K562 (cell line): ENCODE measurements at regions not wholly inside any gene's neighbourhood (a gene's known extent, or its start where the extent isn't known, plus 50 kb on each side); places are given as distances from the start of the nearest gene placed in this dataset.

Source experiments
- ATAC-seq: fragments of 200-7000 bp; cut with Tn5 transposase; 3 replicates; pipeline ENCODE4 v1.9.1; 2020; ENCODE audit warnings: moderate library complexity
- BruUV-seq: library from RNA; stranded (reverse); fragments of 400-500 nt; replicated peaks from 2 replicates; lab custom pipeline; 2021; lab: Mats Ljungman, UMichigan
- CTCF ChIA-PET: fragments of 300-600 bp; formaldehyde crosslinking; extraction: SDS; loops from one replicate; lab custom pipeline; 2021; ENCODE audit warnings: low intra/inter-chr PET ratio; lab: Yijun Ruan, JAX
- POLR2A ChIA-PET: fragments of 300-600, 350-650 bp; sonication (Branson Sonifier 250); formaldehyde crosslinking; extraction: SDS; loops from one replicate; lab custom pipeline; 2021; ENCODE audit warnings: antibody characterized with exemption, inconsistent platforms; lab: Yijun Ruan, JAX
- DNase-seq, 4 experiments: peaks; one replicate each; pipeline versions ENCODE4 v3.0.0 to v3.0.0-alpha.2; 2011 to 2018; ENCODE audit warnings: low spot score in 3 of 4, mixed read lengths in 3 of 4; ENCODE audit errors: extremely low read depth in 1 of 4
- FAIRE-seq: peaks from 2 replicates; lab custom pipeline; 2011; peaks lifted over from hg19 to GRCh38; lab: Jason Lieb, UNC
- H2AFZ ChIP-seq: 2 replicates; pipeline ENCODE4 v1.6.0; 2011; ENCODE audit warnings: low read depth, low read length, control low read depth, inconsistent platforms
- H3K27ac ChIP-seq: fragments of 200-600 bp; 3 replicates; pipeline ENCODE4 v1.8.0; 2011; ENCODE audit warnings: low read depth, mild to moderate bottlenecking, control low read depth, inconsistent platforms, low read length, moderate library complexity, mixed read lengths; ENCODE audit errors: extremely low read depth
- H3K27me3 ChIP-seq, 2 experiments: fragments of 300-600 bp in 1 of 2; 2 replicates in 1 of 2; 3 replicates in 1 of 2; pipeline versions ENCODE4 v1.6.0 to v1.8.0; 2011; ENCODE audit warnings: inconsistent platforms in 2 of 2, low read length in 2 of 2, mild to moderate bottlenecking in 1 of 2, mixed read lengths in 1 of 2, moderate library complexity in 1 of 2; ENCODE audit not compliant: control insufficient read depth in 2 of 2, insufficient read depth in 2 of 2
- H3K36me3 ChIP-seq: fragments of 300-600 bp; 3 replicates; pipeline ENCODE4 v1.8.0; 2011; ENCODE audit warnings: mild to moderate bottlenecking, low read length, inconsistent platforms; ENCODE audit not compliant: control insufficient read depth, insufficient read depth
- H3K4me1 ChIP-seq, 2 experiments: fragments of 200-600 bp in 1 of 2; replicated peaks in 1 of 2; 2 replicates in 1 of 2; 3 replicates in 1 of 2; pipeline versions ENCODE4 v1.5.1 to v1.8.0; 2011; ENCODE audit warnings: inconsistent platforms in 2 of 2, low read length in 2 of 2, mild to moderate bottlenecking in 1 of 2, mixed read lengths in 1 of 2, moderate library complexity in 1 of 2; ENCODE audit not compliant: control insufficient read depth in 2 of 2, insufficient read depth in 2 of 2
- H3K4me2 ChIP-seq: 2 replicates; pipeline ENCODE4 v1.6.1; 2011; ENCODE audit warnings: low read length, control low read depth, inconsistent platforms, mixed read lengths; ENCODE audit not compliant: insufficient read depth
- H3K4me3 ChIP-seq: fragments of 200-600 bp; sonication (generic), shearing (Covaris generic); 2 replicates; pipeline ENCODE4 v1.5.1; 2016; ENCODE audit warnings: control low read depth, inconsistent platforms
- H3K79me2 ChIP-seq: fragments of 200-600 bp; 3 replicates; pipeline ENCODE4 v1.8.0; 2011; ENCODE audit warnings: low read length, inconsistent platforms; ENCODE audit not compliant: control insufficient read depth, insufficient read depth
- H3K9ac ChIP-seq, 2 experiments: 2 replicates each; pipeline versions ENCODE4 v1.6.0 to v1.6.1; 2011; ENCODE audit warnings: low read depth in 2 of 2, low read length in 2 of 2, control low read depth in 1 of 2, inconsistent platforms in 1 of 2, mild to moderate bottlenecking in 1 of 2, mixed read lengths in 1 of 2; ENCODE audit not compliant: insufficient read depth in 1 of 2
- H3K9me1 ChIP-seq: one replicate; pipeline ENCODE4 v1.6.0; 2011; ENCODE audit warnings: inconsistent platforms, mild to moderate bottlenecking, low read length, moderate library complexity; ENCODE audit not compliant: control insufficient read depth, insufficient read depth
- H3K9me3 ChIP-seq: replicated peaks from 2 replicates; pipeline ENCODE4 v1.5.1; 2011; ENCODE audit warnings: low read depth, low read length, inconsistent platforms; ENCODE audit not compliant: control insufficient read depth, insufficient read depth
- H4K20me1 ChIP-seq: replicated peaks from 2 replicates; pipeline ENCODE4 v1.6.1; 2011; ENCODE audit warnings: low read length, inconsistent platforms, mixed read lengths; ENCODE audit not compliant: control insufficient read depth, insufficient read depth
- HMGXB4 ChIP-seq: sonication (generic); formaldehyde crosslinking; IDR thresholded peaks from 2 replicates; pipeline ENCODE4 v1.8.1; 2023; ENCODE audit warnings: mild to moderate bottlenecking, missing genetic modification reagents
- SAFB ChIP-seq: fragments of 200-400 bp; formaldehyde crosslinking; IDR thresholded peaks from 2 replicates; pipeline ENCODE4 v1.6.1; 2017; ENCODE audit warnings: low read depth, low read length, borderline replicate concordance
- TRIM28 ChIP-seq: fragments of 450-650 bp; IDR thresholded peaks from 2 replicates; pipeline ENCODE4 v1.6.1; 2017
- ZNF354B ChIP-seq: fragments of 250-450 bp; sonication (Bioruptor Pico); IDR thresholded peaks from 2 replicates; pipeline ENCODE4 v1.4.0; 2020
- in situ Hi-C: fragments of 300-500 bp; cut with MboI; formaldehyde crosslinking; loops from 4 replicates; pipeline ENCODE4 v1.15.0; 2018; ENCODE audit warnings: inconsistent platforms, mixed read lengths
- intact Hi-C: fragments of 100-400 bp; cut with micrococcal nuclease; formaldehyde crosslinking; loops from 2 replicates; pipeline ENCODE4 v1.14.2; 2022
- TF ChIP-seq, protein P1 (sequence below): fragments of 450-650 bp; IDR thresholded peaks from 2 replicates; pipeline ENCODE4 v1.6.1; 2018; ENCODE audit warnings: mild to moderate bottlenecking, low read depth; ENCODE audit not compliant: partially characterized antibody

DNA sequence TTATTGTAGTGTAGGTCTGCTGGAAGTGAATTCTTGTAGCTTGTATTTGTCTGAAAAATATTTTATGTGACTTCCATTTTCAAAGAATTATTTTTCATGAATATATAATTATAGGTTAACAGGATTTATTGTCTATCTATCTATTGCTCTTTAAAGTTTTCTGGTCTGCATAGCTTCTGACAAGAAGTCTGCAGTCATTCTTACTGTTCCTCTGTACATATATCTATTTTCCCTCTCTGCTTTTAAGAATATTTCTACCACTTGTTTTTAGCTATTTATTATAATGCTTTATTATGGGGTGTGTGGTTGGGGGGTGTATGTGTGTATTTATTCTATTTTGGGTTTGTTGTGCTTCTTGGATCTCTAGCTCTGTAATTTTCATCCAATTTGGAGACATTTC is 77.4 kb downstream of the ETS2 start:
- Histone ChIP-seq H3K27me3 (no peaks in the 10 kb centered on the region; a peak in 1 of 5 replicates), H4K20me1 (no peaks in the 10 kb centered on the region), H3K79me2 (no peaks in the 10 kb centered on the region), H3K9ac (no peak overlapping the region), H3K4me2 (no peak overlapping the region), H3K36me3 (no peaks in the 10 kb centered on the region), H3K27ac (no peak overlapping the region), H3K4me1 (no peaks in the 10 kb centered on the region), H3K9me1 (no peaks in the 10 kb centered on the region), H2AFZ (no peak overlapping the region), H3K9me3 (no peaks in the 10 kb centered on the region), H3K4me3 (no peak overlapping the region)
- no peak for TF ChIP-seq ZNF354B (CRISPR knock-in tag)
- no peak for TF ChIP-seq SAFB
- TF ChIP-seq HMGXB4 (CRISPR knock-in tag), result no peak
- TF ChIP-seq, protein P1, sequence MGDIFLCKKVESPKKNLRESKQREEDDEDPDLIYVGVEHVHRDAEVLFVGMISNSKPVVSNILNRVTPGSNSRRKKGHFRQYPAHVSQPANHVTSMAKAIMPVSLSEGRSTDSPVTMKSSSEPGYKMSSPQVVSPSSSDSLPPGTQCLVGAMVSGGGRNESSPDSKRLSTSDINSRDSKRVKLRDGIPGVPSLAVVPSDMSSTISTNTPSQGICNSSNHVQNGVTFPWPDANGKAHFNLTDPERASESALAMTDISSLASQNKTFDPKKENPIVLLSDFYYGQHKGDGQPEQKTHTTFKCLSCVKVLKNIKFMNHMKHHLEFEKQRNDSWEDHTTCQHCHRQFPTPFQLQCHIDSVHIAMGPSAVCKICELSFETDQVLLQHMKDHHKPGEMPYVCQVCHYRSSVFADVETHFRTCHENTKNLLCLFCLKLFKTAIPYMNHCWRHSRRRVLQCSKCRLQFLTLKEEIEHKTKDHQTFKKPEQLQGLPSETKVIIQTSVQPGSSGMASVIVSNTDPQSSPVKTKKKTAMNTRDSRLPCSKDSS, result peak; percentile 37
- peak; percentile 39; the same call in 1 of the 2 replicates for TF ChIP-seq TRIM28
- intact Hi-C loops, result no loop called here
- BruUV-seq, result no TSS peak
- no peak for ATAC-seq
- no peak for FAIRE-seq
- in situ Hi-C loops, result no loop called here
- ChIA-PET POLR2A (interaction anchor here (0.6 to 1.0 kb wide), 3 partner anchors 8 to 181 kb away, joined by 3 to 4 read pairs (median 3); no protein-coding TSS in a partner anchor), CTCF (no interaction called here)
- no peak for DNase-seq
